ENCODE measurements at regions not wholly inside any gene's neighbourhood (a gene's known extent, or its start where the extent isn't known, plus 50 kb on each side); places are given as distances from the start of the nearest gene placed in this dataset.

DNA sequence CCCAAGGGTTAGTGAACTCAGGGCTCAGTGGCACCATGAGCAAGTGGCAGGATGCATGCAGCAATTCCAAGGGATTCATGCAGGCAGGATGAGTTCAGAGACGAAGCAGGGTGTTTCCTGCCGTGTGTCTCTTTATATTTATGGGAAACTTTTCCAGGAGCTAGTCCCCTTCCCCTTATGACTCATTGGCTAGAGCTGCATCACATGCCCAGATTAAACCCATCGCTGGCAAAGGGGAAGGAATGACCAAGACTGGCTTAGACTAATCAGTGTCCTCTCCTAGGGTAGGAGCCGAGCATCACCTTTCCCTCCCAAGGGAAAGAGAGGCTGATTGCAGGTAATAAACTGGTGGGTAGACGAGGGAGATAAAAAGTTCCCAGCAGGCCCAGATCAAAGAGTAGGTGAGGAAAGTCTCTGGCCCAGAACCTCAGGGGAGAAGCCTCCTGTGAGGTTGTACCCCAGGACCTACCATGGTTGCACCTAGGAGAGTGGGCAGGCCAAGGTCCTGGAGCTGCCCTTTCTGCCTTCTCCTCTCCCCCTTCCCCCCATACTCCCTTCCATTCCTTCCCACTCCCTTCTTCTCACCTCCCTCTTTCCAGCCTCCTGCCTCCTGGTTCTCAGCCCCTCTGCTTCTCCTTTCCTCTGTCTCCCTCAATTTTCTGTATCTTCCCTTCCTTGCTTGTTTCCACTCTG, 67.8 kb upstream of the ITGA11 start:
- no peak for TF ChIP-seq POLR2AphosphoS5 (IDR thresholded peaks at IDR 0.05)
- TF ChIP-seq, protein P1, sequence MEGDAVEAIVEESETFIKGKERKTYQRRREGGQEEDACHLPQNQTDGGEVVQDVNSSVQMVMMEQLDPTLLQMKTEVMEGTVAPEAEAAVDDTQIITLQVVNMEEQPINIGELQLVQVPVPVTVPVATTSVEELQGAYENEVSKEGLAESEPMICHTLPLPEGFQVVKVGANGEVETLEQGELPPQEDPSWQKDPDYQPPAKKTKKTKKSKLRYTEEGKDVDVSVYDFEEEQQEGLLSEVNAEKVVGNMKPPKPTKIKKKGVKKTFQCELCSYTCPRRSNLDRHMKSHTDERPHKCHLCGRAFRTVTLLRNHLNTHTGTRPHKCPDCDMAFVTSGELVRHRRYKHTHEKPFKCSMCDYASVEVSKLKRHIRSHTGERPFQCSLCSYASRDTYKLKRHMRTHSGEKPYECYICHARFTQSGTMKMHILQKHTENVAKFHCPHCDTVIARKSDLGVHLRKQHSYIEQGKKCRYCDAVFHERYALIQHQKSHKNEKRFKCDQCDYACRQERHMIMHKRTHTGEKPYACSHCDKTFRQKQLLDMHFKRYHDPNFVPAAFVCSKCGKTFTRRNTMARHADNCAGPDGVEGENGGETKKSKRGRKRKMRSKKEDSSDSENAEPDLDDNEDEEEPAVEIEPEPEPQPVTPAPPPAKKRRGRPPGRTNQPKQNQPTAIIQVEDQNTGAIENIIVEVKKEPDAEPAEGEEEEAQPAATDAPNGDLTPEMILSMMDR (IDR thresholded peaks at IDR 0.05) = no peak
